BJ (cell line): ENCODE measurements at regions not wholly inside any gene's neighbourhood (a gene's known extent, or its start where the extent isn't known, plus 50 kb on each side); places are given as distances from the start of the nearest gene placed in this dataset.

ENCODE experiments used
- CTCF ChIA-PET: fragments of 350-600 bp; formaldehyde crosslinking; extraction: SDS; loops from one replicate; lab custom pipeline; 2021; ENCODE audit warnings: antibody characterized with exemption, inconsistent platforms; lab: Yijun Ruan, JAX
- POLR2A ChIA-PET: fragments of 300-600 bp; sonication (Branson Sonifier 250); formaldehyde crosslinking; extraction: SDS; loops from one replicate; lab custom pipeline; 2021; ENCODE audit warnings: antibody characterized with exemption; lab: Charles Lee
- DNase-seq: peaks from one replicate; pipeline ENCODE4 v3.0.0-alpha.2; 2011; ENCODE audit warnings: low read depth
- H3K27me3 ChIP-seq: 2 replicates; pipeline ENCODE4 v1.6.0; 2011; ENCODE audit warnings: low read length; ENCODE audit not compliant: control insufficient read depth, insufficient read depth
- H3K36me3 ChIP-seq: 2 replicates; pipeline ENCODE4 v1.5.1; 2011; ENCODE audit warnings: low read length; ENCODE audit not compliant: control insufficient read depth, insufficient read depth
- H3K4me3 ChIP-seq: 2 replicates; pipeline ENCODE4 v1.5.1; 2011; ENCODE audit warnings: low read depth, mild to moderate bottlenecking, control low read depth, low read length
- CTCF ChIP-seq: IDR thresholded peaks from 2 replicates; pipeline ENCODE4 v1.5.1; 2011; ENCODE audit warnings: low read depth, mild to moderate bottlenecking, control low read depth, inconsistent platforms, low read length, moderate library complexity; ENCODE audit not compliant: insufficient read depth

DNA sequence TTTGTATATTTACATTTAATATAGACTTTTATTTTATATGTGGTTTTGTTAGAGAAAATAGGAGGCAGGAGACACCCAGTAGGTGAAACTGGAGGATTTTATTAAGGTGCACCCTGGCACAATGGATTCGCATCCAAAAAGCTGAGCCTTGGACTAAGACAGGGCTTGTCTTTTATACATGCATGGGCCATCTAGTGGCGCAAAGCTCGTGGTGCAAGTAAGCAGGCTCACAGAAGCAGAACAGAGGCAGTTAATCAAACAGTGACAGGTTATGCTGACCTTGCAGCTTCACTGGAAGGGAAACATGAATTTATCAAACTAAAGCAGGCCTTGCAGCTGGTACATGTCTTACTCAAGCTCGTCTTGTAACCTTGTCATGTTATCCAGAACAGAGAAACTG is 58.8 kb upstream of the ZNF681 start:
- DNase-seq, result no peak
- no peak overlapping the region for H3K4me3 ChIP-seq
- POLR2A ChIA-PET, result no interaction called here
- H3K36me3 ChIP-seq, result no peaks in the 10 kb centered on the region
- peak; percentile 34 for TF ChIP-seq CTCF
- CTCF ChIA-PET, result no interaction called here
- no peaks in the 10 kb centered on the region for H3K27me3 ChIP-seq

GRCh38 chr19:23810496-23810895 is 51.8 kb upstream of the ZNF681 start:
- no peaks in the 10 kb centered on the region for H3K27me3 ChIP-seq
- no peaks in the 10 kb centered on the region for H3K36me3 ChIP-seq
- no peak for TF ChIP-seq CTCF
- CTCF ChIA-PET, result no interaction called here
- POLR2A ChIA-PET, result no interaction called here
- no peak for DNase-seq
- H3K4me3 ChIP-seq, result no peak overlapping the region
